ENCODE measurements at regions not wholly inside any gene's neighbourhood (a gene's known extent, or its start where the extent isn't known, plus 50 kb on each side); places are given as distances from the start of the nearest gene placed in this dataset.

DNA sequence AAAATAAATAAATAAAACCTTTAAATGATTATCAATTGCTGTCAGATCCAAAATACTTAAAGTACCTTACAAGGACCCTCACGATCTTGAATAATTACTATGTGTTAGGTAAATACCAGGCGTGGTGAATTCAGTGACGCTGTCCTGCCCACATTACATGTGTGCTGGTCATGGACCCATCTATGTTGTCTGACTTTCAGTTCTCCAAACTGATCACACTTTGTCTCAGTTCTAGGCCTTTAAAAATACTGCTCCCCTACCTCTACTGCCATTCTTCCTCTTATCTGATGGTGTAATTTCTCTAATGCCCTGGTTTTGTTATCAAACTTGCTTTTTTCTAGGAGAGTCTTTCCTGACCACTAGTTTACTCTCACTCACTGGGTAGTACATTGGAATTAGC lies 520.7 kb downstream of the TRHDE start:
- Histone ChIP-seq H3K27ac (ENCODE audit: low read length) (no peak overlapping the region), H3K4me3 (ENCODE audit: low read length) (no peak overlapping the region)
- TF ChIP-seq TAF1 (IDR thresholded peaks at IDR 0.05; ENCODE audit: low read depth) (no peak), REST (IDR thresholded peaks at IDR 0.05; ENCODE audit: borderline replicate concordance) (no peak), EZH2 (IDR thresholded peaks at IDR 0.05; ENCODE audit: borderline replicate concordance, insufficient read depth, low read length, poor library complexity, severe bottlenecking) (no peak), POLR2AphosphoS5 (IDR thresholded peaks at IDR 0.05) (no peak), RAD21 (conservative IDR thresholded peaks at IDR 0.05) (no peak), MXI1 (conservative IDR thresholded peaks at IDR 0.05; ENCODE audit: poor library complexity, severe bottlenecking) (no peak), SMC3 (conservative IDR thresholded peaks at IDR 0.05; ENCODE audit: poor library complexity) (no peak)
- TF ChIP-seq, protein P1, sequence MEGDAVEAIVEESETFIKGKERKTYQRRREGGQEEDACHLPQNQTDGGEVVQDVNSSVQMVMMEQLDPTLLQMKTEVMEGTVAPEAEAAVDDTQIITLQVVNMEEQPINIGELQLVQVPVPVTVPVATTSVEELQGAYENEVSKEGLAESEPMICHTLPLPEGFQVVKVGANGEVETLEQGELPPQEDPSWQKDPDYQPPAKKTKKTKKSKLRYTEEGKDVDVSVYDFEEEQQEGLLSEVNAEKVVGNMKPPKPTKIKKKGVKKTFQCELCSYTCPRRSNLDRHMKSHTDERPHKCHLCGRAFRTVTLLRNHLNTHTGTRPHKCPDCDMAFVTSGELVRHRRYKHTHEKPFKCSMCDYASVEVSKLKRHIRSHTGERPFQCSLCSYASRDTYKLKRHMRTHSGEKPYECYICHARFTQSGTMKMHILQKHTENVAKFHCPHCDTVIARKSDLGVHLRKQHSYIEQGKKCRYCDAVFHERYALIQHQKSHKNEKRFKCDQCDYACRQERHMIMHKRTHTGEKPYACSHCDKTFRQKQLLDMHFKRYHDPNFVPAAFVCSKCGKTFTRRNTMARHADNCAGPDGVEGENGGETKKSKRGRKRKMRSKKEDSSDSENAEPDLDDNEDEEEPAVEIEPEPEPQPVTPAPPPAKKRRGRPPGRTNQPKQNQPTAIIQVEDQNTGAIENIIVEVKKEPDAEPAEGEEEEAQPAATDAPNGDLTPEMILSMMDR (IDR thresholded peaks at IDR 0.05; ENCODE audit: poor library complexity, severe bottlenecking), result no peak

DNA sequence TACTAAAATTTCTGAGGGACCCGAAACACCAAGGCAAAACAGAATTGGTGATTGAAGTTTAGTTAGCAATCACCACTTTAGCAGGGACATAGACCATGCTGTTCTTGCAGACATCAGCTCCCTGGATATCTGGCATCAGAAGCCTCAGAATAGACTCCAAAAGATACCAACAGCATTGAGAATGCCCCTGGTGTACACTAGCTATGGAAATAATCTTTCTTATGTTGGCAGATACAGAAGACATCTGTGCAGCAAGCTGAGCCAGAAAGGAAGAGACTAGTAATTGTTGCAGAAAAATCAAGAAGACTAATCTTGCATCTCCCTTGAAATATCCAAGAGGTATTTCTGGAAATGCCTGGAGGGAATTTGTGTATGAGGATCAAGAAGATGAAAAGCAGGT lies 521.6 kb downstream of the TRHDE start:
- H3K9ac ChIP-seq (ENCODE audit: low read length), result no peak overlapping the region
- TF ChIP-seq, protein P1 (IDR thresholded peaks at IDR 0.05; ENCODE audit: poor library complexity, severe bottlenecking), result no peak
- TF ChIP-seq MXI1 (conservative IDR thresholded peaks at IDR 0.05; ENCODE audit: poor library complexity, severe bottlenecking) (no peak), TAF1 (IDR thresholded peaks at IDR 0.05; ENCODE audit: low read depth) (no peak), EP300 (conservative IDR thresholded peaks at IDR 0.05; ENCODE audit: poor library complexity, severe bottlenecking) (no peak), SMC3 (conservative IDR thresholded peaks at IDR 0.05; ENCODE audit: poor library complexity) (no peak), REST (IDR thresholded peaks at IDR 0.05; ENCODE audit: borderline replicate concordance) (no peak), RAD21 (conservative IDR thresholded peaks at IDR 0.05) (no peak), POLR2AphosphoS5 (IDR thresholded peaks at IDR 0.05) (no peak), EZH2 (IDR thresholded peaks at IDR 0.05; ENCODE audit: borderline replicate concordance, insufficient read depth, low read length, poor library complexity, severe bottlenecking) (no peak)
- H3F3A ChIP-seq (ENCODE audit: insufficient read depth, low read length, poor library complexity, severe bottlenecking), result no peaks in the 10 kb centered on the region
- no peak overlapping the region for H2AFZ ChIP-seq (ENCODE audit: low read depth, low read length)
- H3K79me2 ChIP-seq (replicated peaks; ENCODE audit: insufficient read depth, low read length), result no peaks in the 10 kb centered on the region
- no peaks in the 10 kb centered on the region for H3K9me2 ChIP-seq (ENCODE audit: insufficient read depth, low read length)
- no peaks in the 10 kb centered on the region for H3K9me3 ChIP-seq (ENCODE audit: low read length)
- H3K4me2 ChIP-seq (ENCODE audit: low read length), result no peak overlapping the region
- no peak overlapping the region for H3K27ac ChIP-seq (ENCODE audit: low read length)
- no peak overlapping the region for H3K4me3 ChIP-seq (ENCODE audit: low read length)
- H4K20me1 ChIP-seq (ENCODE audit: insufficient read depth), result no peaks in the 10 kb centered on the region
- H3K36me3 ChIP-seq (ENCODE audit: insufficient read depth, low read length), result no peaks in the 10 kb centered on the region
- no peaks in the 10 kb centered on the region for H3K27me3 ChIP-seq (ENCODE audit: insufficient read depth, low read depth, low read length)

More for the DNA sequence above, 520.7 kb downstream of the TRHDE start:
- Histone ChIP-seq H3K4me2 (ENCODE audit: low read length) (no peak overlapping the region), H3K9ac (ENCODE audit: low read length) (no peak overlapping the region), H3K9me3 (ENCODE audit: low read length) (no peaks in the 10 kb centered on the region), H3K9me2 (ENCODE audit: insufficient read depth, low read length) (no peaks in the 10 kb centered on the region), H4K20me1 (ENCODE audit: insufficient read depth) (no peaks in the 10 kb centered on the region), H3F3A (ENCODE audit: insufficient read depth, low read length, poor library complexity, severe bottlenecking) (no peaks in the 10 kb centered on the region), H3K36me3 (ENCODE audit: insufficient read depth, low read length) (no peaks in the 10 kb centered on the region), H3K27me3 (ENCODE audit: insufficient read depth, low read depth, low read length) (no peaks in the 10 kb centered on the region), H2AFZ (ENCODE audit: low read depth, low read length) (no peak overlapping the region), H3K79me2 (replicated peaks; ENCODE audit: insufficient read depth, low read length) (no peaks in the 10 kb centered on the region)

Measured in neural cell (in vitro differentiated cells).